Activated naive CD4-positive, alpha-beta T cell treated with anti-CD3 and anti-CD28 coated beads for 36 hours (primary cell): ENCODE measurements at regions not wholly inside any gene's neighbourhood (a gene's known extent, or its start where the extent isn't known, plus 50 kb on each side); places are given as distances from the start of the nearest gene placed in this dataset.

Source experiments
- CTCF ChIA-PET: fragments of 350-600 bp; sonication (Branson Sonifier 250); formaldehyde crosslinking; loops from one replicate; lab custom pipeline; 2021; ENCODE audit warnings: antibody characterized with exemption; lab: Charles Lee
- DNase-seq: peaks from one replicate; pipeline ENCODE4 v3.0.0-alpha.2; 2020
- H3K27ac Mint-ChIP-seq: one replicate; pipeline ENCODE4 v1.8.0; 2021; ENCODE audit warnings: mild to moderate bottlenecking, mixed read lengths
- H3K27me3 Mint-ChIP-seq: one replicate; pipeline ENCODE4 v1.8.0; 2021; ENCODE audit warnings: low read depth, mixed read lengths
- H3K36me3 Mint-ChIP-seq: one replicate; pipeline ENCODE4 v1.8.0; 2021; ENCODE audit warnings: low read depth, mixed read lengths
- H3K4me1 Mint-ChIP-seq: one replicate; pipeline ENCODE4 v1.8.0; 2021; ENCODE audit warnings: low read depth, mixed read lengths
- H3K4me3 Mint-ChIP-seq: one replicate; pipeline ENCODE4 v1.8.0; 2021; ENCODE audit warnings: mild to moderate bottlenecking, moderate library complexity, mixed read lengths
- H3K9me3 Mint-ChIP-seq: one replicate; pipeline ENCODE4 v1.8.0; 2021; ENCODE audit warnings: mixed read lengths
- intact Hi-C: fragments of 100-400 bp; cut with micrococcal nuclease; formaldehyde crosslinking; loops from one replicate; pipeline ENCODE4 v1.15.1; 2023

DNA sequence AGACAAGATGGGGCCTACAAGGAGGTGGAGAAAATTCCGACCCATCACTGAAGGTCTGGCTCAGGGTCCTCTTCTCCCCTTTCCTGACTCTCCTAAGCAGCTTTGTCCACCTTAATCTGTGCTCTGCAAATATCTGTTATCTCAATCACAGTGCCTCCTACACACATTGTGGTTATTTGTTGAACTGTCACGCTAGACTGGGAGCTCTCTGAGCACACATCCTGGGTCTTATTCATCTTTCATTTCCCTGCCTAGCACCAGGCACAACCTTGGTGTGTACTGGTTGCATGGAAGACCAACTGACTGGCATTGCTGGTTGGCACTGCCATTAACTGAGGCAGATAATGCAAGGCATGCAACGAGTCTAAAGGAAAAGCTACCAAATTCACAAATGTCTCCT is 122.9 kb upstream of the ST6GAL2 start:
- DNase-seq, result no peak
- Mint-ChIP-seq H3K36me3 (no peaks in the 10 kb centered on the region), H3K4me3 (no peak overlapping the region), H3K4me1 (no peaks in the 10 kb centered on the region), H3K27me3 (no peaks in the 10 kb centered on the region), H3K9me3 (no peaks in the 10 kb centered on the region), H3K27ac (no peak overlapping the region)
- intact Hi-C loops, result no loop called here
- CTCF ChIA-PET, result no interaction called here

DNA sequence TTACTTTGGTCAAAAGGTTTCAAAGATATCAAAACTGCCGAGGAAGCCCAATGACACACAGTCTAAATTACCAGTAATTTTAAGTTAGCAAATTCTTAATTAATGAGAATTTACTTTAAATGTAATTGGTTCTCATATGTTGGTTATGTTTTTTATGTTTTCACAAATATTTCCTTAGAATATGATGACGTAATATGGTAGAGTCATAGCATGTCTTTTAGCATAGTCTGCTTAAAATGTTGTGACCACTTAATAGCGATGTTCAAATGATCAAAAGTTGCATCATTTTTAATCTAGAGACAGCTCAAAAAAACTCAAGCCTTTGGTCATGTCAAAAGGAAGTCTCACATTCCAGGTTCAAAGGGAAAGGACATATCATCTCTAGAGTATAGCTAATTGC is 123.3 kb upstream of the ST6GAL2 start:
- DNase-seq, result no peak
- H3K36me3 Mint-ChIP-seq, result no peaks in the 10 kb centered on the region
- no peaks in the 10 kb centered on the region for H3K4me1 Mint-ChIP-seq
- no peaks in the 10 kb centered on the region for H3K27me3 Mint-ChIP-seq
- no peaks in the 10 kb centered on the region for H3K9me3 Mint-ChIP-seq
- no peak overlapping the region for H3K27ac Mint-ChIP-seq
- CTCF ChIA-PET, result no interaction called here
- intact Hi-C loops, result no loop called here
- no peak overlapping the region for H3K4me3 Mint-ChIP-seq

DNA sequence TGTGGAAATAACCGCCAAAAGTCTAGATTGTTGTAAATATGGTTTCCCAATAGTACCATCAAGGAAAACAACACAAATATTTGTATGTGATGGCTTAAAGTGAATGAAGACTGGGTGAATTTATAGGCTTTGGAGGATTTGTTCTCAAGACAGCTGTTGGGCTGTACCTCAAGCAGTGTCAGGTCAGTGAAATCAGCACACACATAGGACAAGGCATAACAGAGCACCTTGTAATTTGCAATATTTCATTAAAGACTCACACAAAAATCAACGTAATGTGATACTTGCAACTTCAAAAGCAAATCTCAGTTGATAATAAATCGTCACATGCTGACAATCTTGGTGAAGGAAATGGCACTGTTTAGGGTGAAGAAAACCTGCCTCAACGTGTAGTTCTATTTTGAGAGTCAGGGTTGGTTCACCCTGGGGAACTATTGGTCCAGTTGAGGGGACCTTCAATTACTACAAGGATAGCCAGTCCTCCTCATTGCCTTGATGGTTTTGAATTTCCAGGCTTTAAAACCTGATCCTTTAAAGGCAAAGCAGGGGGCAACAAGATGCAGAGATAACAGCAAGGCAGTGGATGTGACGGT is 126.8 kb upstream of the ST6GAL2 start:
- no peak overlapping the region for H3K4me3 Mint-ChIP-seq
- intact Hi-C loops, result no loop called here
- H3K27me3 Mint-ChIP-seq, result no peaks in the 10 kb centered on the region
- H3K27ac Mint-ChIP-seq, result no peak overlapping the region
- DNase-seq, result no peak
- H3K9me3 Mint-ChIP-seq, result no peaks in the 10 kb centered on the region
- no peaks in the 10 kb centered on the region for H3K4me1 Mint-ChIP-seq
- no peaks in the 10 kb centered on the region for H3K36me3 Mint-ChIP-seq
- CTCF ChIA-PET, result no interaction called here

GRCh38 chr2:107013884-107014283 is 127.9 kb upstream of the ST6GAL2 start:
- H3K36me3 Mint-ChIP-seq, result no peaks in the 10 kb centered on the region

DNA sequence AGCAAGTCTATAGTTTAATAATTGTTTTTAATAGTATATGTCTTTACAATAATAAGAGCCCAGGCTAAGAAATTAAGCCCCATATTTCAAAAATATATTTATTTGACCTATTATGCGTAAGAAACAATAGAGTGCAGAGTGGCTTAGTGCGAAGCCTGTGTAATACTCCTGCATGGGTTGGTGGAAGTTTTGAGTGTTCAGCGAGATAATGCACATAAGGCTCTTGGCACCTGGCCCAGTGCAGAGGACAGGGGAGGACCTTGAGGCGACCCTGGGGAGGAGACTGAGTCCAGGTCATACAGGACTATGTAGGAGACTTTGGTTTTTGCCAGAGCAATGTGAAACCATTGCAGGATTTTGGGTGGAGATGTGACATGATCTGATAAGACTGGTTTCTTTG is 132.4 kb upstream of the ST6GAL2 start:
- Mint-ChIP-seq H3K4me1 (no peaks in the 10 kb centered on the region), H3K27ac (no peak overlapping the region), H3K36me3 (no peaks in the 10 kb centered on the region), H3K4me3 (no peak overlapping the region), H3K27me3 (no peaks in the 10 kb centered on the region), H3K9me3 (no peaks in the 10 kb centered on the region)
- no peak for DNase-seq
- CTCF ChIA-PET, result no interaction called here
- intact Hi-C loops, result no loop called here

More at GRCh38 chr2:107013884-107014283, 127.9 kb upstream of the ST6GAL2 start:
- H3K4me3 Mint-ChIP-seq, result no peak overlapping the region
- no peak overlapping the region for H3K27ac Mint-ChIP-seq
- H3K27me3 Mint-ChIP-seq, result no peaks in the 10 kb centered on the region
- CTCF ChIA-PET, result no interaction called here
- intact Hi-C loops, result no loop called here
- no peak for DNase-seq
- H3K4me1 Mint-ChIP-seq, result no peaks in the 10 kb centered on the region
- no peaks in the 10 kb centered on the region for H3K9me3 Mint-ChIP-seq

DNA sequence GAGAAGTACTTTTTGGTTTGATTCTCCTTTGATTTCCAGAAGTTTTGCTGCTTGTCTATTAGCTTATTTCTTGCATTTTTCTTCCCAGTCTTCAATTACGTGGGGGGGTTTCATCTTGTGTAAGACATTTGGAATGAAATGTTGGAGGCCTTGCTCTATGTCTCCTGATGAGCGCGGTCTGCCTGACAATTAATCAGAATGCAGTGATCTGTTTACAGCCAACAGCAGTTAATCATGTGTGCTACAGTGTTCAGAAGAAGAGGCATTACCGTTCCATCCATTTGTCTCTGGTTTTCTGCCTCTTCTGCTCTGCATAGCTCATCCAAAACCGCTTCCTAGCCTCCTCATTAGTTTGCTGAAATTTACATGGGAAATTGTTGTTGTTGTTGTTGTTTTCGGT is 134.4 kb upstream of the ST6GAL2 start:
- intact Hi-C loops, result no loop called here
- Mint-ChIP-seq H3K27ac (no peak overlapping the region), H3K4me1 (no peaks in the 10 kb centered on the region), H3K36me3 (no peaks in the 10 kb centered on the region), H3K9me3 (no peaks in the 10 kb centered on the region), H3K27me3 (no peaks in the 10 kb centered on the region), H3K4me3 (no peak overlapping the region)
- no peak for DNase-seq
- CTCF ChIA-PET, result no interaction called here

DNA sequence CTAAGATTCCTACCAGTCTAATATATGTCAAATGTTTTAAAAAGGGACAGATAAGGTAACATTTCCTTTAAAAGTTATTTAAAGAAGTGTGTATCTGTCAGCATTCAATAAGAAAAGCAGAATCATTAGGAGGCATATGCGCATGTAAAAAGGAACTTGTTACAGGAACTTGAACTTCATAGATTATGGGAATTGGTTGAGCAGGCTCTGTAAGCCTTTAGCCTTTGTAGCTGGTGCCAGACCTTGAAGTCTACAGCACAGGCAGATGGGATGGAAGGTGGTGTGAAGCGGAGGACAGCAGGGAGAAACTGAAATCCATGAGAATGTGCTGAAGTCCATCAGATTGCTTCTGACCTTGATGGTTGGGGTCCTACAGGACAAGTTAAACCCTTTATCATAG is 138.3 kb upstream of the ST6GAL2 start:
- intact Hi-C loops, result no loop called here
- Mint-ChIP-seq H3K4me3 (no peak overlapping the region), H3K36me3 (no peaks in the 10 kb centered on the region), H3K4me1 (no peaks in the 10 kb centered on the region), H3K27ac (no peak overlapping the region), H3K9me3 (no peaks in the 10 kb centered on the region), H3K27me3 (no peaks in the 10 kb centered on the region)
- no peak for DNase-seq
- CTCF ChIA-PET, result no interaction called here

DNA sequence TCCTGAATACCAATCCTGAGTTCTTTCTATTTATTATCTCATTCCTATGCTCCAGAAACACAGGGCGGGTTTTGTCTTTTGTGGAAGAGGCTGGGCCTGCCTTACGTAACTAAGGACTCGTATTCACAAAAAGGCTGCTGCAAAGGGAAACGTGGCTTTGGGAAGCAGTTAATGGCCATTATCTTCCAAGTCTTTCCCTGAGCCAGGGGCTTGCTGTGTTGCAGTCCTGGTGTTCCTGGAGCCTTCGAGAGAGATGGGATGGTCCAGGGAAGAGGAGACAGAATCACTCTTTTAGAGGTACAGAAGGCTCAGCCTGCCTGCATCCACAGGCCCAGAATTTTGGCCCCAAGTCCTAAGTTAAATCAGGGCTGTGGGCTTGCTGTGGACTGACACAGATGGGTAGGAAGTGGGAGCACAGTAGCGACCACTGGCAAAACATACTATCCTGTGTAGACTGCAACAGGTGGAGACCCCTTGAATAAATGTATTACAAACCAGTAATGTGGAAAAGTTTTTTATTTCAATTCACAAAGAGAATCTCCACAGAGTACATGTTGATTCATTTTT is 139.4 kb upstream of the ST6GAL2 start:
- Mint-ChIP-seq H3K4me3 (no peak overlapping the region), H3K4me1 (no peaks in the 10 kb centered on the region), H3K9me3 (no peaks in the 10 kb centered on the region), H3K27ac (no peak overlapping the region), H3K27me3 (no peaks in the 10 kb centered on the region), H3K36me3 (no peaks in the 10 kb centered on the region)
- intact Hi-C loops, result no loop called here
- no peak for DNase-seq
- CTCF ChIA-PET, result no interaction called here

DNA sequence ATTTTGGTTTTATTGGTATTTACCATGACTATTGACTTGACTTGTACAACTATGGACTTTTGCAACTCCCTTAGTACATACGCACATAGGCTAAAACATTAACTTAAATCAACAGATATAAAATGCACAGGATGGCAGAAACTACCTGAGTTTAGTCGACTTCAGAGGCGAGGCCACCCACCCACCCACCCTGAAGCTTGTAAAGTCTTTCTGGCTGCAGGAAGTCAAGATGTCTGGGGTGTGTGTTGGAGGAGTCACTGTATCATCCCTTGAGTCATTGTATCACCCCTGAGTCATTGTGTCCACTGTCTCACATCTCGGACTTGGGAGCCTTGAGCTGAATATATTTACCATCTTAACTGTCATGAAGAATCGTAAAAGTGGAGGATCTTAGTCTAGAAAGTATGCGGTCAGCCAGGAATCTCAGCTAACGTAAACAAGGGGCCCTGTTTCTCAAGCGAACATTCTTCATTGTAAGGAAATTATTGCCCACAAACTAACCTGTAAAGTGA is 140.0 kb upstream of the ST6GAL2 start:
- no peaks in the 10 kb centered on the region for H3K27me3 Mint-ChIP-seq
- H3K9me3 Mint-ChIP-seq, result no peaks in the 10 kb centered on the region

GRCh38 chr2:107027205-107027604 is 141.2 kb upstream of the ST6GAL2 start:
- Mint-ChIP-seq H3K27me3 (no peaks in the 10 kb centered on the region), H3K9me3 (no peaks in the 10 kb centered on the region), H3K4me1 (no peaks in the 10 kb centered on the region), H3K4me3 (no peak overlapping the region), H3K27ac (no peak overlapping the region), H3K36me3 (no peaks in the 10 kb centered on the region)
- intact Hi-C loops, result no loop called here
- CTCF ChIA-PET, result no interaction called here
- DNase-seq, result no peak

More for the DNA sequence above, 140.0 kb upstream of the ST6GAL2 start:
- H3K27ac Mint-ChIP-seq, result no peak overlapping the region
- DNase-seq, result no peak
- intact Hi-C loops, result no loop called here
- CTCF ChIA-PET, result no interaction called here
- no peak overlapping the region for H3K4me3 Mint-ChIP-seq
- H3K4me1 Mint-ChIP-seq, result no peaks in the 10 kb centered on the region
- H3K36me3 Mint-ChIP-seq, result no peaks in the 10 kb centered on the region

GRCh38 chr2:107027810-107028209 is 141.8 kb upstream of the ST6GAL2 start:
- Mint-ChIP-seq H3K9me3 (no peaks in the 10 kb centered on the region), H3K4me1 (no peaks in the 10 kb centered on the region), H3K36me3 (no peaks in the 10 kb centered on the region), H3K4me3 (no peak overlapping the region), H3K27me3 (no peaks in the 10 kb centered on the region), H3K27ac (no peak overlapping the region)
- no peak for DNase-seq
- intact Hi-C loops, result no loop called here
- CTCF ChIA-PET, result no interaction called here

GRCh38 chr2:107028661-107029060 is 142.7 kb upstream of the ST6GAL2 start:
- Mint-ChIP-seq H3K27ac (no peak overlapping the region), H3K36me3 (no peaks in the 10 kb centered on the region), H3K27me3 (no peaks in the 10 kb centered on the region), H3K4me3 (no peak overlapping the region), H3K9me3 (no peaks in the 10 kb centered on the region), H3K4me1 (no peaks in the 10 kb centered on the region)
- DNase-seq, result no peak
- CTCF ChIA-PET, result no interaction called here
- intact Hi-C loops, result no loop called here

- intact Hi-C loops, result no loop called here
- no peaks in the 10 kb centered on the region for H3K4me1 Mint-ChIP-seq
- no peaks in the 10 kb centered on the region for H3K27me3 Mint-ChIP-seq
- H3K36me3 Mint-ChIP-seq, result no peaks in the 10 kb centered on the region
- DNase-seq, result no peak
- H3K4me3 Mint-ChIP-seq, result no peak overlapping the region
- CTCF ChIA-PET, result no interaction called here
- peaks cover 8% of the 10 kb centered on the region for H3K9me3 Mint-ChIP-seq
- H3K27ac Mint-ChIP-seq, result no peak overlapping the region
These were observed 150.3 kb upstream of the ST6GAL2 start for GRCh38 chr2:107036293-107036692.
